Stomach (tissue), 4 donors: ENCODE measurements at regions not wholly inside any gene's neighbourhood (a gene's known extent, or its start where the extent isn't known, plus 50 kb on each side); places are given as distances from the start of the nearest gene placed in this dataset.

Source experiments
- EP300 ChIP-seq: sonication (generic); formaldehyde crosslinking; IDR thresholded peaks from one replicate; pipeline ENCODE4 v1.6.1; 2017; ENCODE audit warnings: antibody characterized with exemption
- POLR2A ChIP-seq, 4 donors: fragments of 450-650 bp; IDR thresholded peaks; one replicate each; pipeline ENCODE4 v1.6.1; 2016; ENCODE audit warnings: antibody characterized with exemption in 4 of 4, control low read depth in 2 of 4, mild to moderate bottlenecking in 1 of 4, moderate library complexity in 1 of 4
- POLR2AphosphoS5 ChIP-seq, 3 donors: sonication (generic); formaldehyde crosslinking; IDR thresholded peaks; one replicate each; pipeline ENCODE4 v1.6.1; 2016; ENCODE audit warnings: antibody characterized with exemption in 3 of 3
- TF ChIP-seq, protein P1 (sequence below), 7 experiments: fragments of 450-650 bp in 4 of 7; fragments of 200-600 bp in 3 of 7; sonication (generic) in 3 of 7; IDR thresholded peaks; one replicate each; pipeline ENCODE4 v1.5.1; 2016 to 2019; ENCODE audit warnings: antibody characterized with exemption in 7 of 7, control low read depth in 2 of 7, mild to moderate bottlenecking in 1 of 7

DNA sequence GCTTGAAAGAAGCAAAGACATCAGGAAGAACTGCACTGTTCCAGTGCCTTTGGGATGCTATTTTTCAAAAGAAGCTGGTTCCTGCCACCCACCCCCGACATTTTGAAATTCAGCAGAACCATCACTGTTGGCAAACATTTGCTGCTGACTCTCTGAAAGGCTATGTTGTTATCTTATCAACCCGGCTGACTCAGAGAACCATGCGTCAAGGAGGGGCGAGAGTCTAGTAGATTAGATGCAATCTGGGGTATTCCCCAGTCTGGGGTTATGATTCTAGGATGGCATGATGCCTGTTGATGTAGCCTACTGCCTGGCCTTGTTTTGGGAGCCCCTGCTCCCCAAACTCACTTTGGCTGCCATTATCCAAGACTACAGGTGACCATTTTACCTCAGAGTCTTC is 267.8 kb upstream of the RUNX1 start:
- TF ChIP-seq POLR2A (IDR thresholded peaks at IDR 0.05) (no peak), POLR2AphosphoS5 (IDR thresholded peaks at IDR 0.05) (peak in 2 of 3 donors; percentile 30 to 56), EP300 (no peak)
- TF ChIP-seq, protein P1, sequence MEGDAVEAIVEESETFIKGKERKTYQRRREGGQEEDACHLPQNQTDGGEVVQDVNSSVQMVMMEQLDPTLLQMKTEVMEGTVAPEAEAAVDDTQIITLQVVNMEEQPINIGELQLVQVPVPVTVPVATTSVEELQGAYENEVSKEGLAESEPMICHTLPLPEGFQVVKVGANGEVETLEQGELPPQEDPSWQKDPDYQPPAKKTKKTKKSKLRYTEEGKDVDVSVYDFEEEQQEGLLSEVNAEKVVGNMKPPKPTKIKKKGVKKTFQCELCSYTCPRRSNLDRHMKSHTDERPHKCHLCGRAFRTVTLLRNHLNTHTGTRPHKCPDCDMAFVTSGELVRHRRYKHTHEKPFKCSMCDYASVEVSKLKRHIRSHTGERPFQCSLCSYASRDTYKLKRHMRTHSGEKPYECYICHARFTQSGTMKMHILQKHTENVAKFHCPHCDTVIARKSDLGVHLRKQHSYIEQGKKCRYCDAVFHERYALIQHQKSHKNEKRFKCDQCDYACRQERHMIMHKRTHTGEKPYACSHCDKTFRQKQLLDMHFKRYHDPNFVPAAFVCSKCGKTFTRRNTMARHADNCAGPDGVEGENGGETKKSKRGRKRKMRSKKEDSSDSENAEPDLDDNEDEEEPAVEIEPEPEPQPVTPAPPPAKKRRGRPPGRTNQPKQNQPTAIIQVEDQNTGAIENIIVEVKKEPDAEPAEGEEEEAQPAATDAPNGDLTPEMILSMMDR (IDR thresholded peaks at IDR 0.05): no peak
